ENCODE measurements at regions not wholly inside any gene's neighbourhood (a gene's known extent, or its start where the extent isn't known, plus 50 kb on each side); places are given as distances from the start of the nearest gene placed in this dataset.

DNA sequence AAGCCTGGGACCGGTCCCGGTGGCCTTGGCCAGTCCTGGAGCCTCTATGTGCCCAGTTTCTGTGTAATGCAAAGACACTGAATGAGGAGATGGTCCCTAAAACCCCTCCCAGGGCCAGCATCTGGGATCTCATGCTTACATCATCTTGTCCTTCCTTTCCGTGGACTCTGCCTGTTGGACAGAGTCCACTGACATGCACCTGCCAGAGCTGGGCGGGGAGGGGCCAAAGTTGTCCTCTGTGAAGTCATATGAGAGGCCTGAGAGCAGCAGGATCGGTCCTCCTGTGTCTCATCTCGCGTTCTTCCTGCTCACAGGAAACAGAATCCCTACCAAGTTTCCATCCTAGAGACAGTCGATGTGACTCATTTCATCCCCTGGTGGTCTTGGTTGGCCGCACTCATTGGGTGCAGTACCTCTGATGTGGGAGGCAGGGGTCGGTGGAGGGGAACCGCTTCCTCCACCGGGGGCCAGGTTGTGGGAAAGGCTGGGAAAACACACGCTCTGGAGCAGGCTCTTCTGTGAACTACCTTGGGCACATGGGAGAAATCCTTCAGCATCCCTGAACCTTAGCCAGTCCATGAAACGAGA lies 389.6 kb upstream of the PODXL start:
- no peaks in the 10 kb centered on the region for H3K36me3 Mint-ChIP-seq (ENCODE audit: low read depth)
- POLR2A ChIA-PET = no interaction called here
- Histone ChIP-seq H3K4me1 (ENCODE audit: insufficient read depth, low read length) (no peaks in the 10 kb centered on the region), H3K4me3 (ENCODE audit: low read length) (no peak overlapping the region), H3K27ac (ENCODE audit: low read depth in 1 of 2, low read length in 2 of 2) (no peak overlapping the region), H3K27me3 (ENCODE audit: control insufficient read depth in 1 of 2, insufficient read depth in 2 of 2, low read length in 2 of 2) (peaks cover 11 to 18% of the 10 kb centered on the region in 2 experiments), H3K36me3 (ENCODE audit: insufficient read depth, low read length) (no peaks in the 10 kb centered on the region), H3K9me3 (ENCODE audit: control insufficient read depth in 1 of 2, insufficient read depth in 1 of 2, low read length in 2 of 2) (peaks cover 0 to 24% of the 10 kb centered on the region in 2 experiments)
- TF ChIP-seq, protein P1, sequence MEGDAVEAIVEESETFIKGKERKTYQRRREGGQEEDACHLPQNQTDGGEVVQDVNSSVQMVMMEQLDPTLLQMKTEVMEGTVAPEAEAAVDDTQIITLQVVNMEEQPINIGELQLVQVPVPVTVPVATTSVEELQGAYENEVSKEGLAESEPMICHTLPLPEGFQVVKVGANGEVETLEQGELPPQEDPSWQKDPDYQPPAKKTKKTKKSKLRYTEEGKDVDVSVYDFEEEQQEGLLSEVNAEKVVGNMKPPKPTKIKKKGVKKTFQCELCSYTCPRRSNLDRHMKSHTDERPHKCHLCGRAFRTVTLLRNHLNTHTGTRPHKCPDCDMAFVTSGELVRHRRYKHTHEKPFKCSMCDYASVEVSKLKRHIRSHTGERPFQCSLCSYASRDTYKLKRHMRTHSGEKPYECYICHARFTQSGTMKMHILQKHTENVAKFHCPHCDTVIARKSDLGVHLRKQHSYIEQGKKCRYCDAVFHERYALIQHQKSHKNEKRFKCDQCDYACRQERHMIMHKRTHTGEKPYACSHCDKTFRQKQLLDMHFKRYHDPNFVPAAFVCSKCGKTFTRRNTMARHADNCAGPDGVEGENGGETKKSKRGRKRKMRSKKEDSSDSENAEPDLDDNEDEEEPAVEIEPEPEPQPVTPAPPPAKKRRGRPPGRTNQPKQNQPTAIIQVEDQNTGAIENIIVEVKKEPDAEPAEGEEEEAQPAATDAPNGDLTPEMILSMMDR (IDR thresholded peaks at IDR 0.05) = no peak
- H3K27ac Mint-ChIP-seq = no peak overlapping the region
- intact Hi-C loops (cut with DNase I, micrococcal nuclease) = no loop called here
- DNase-seq = no peak
- CTCF ChIA-PET = no interaction called here
- H3K4me3 Mint-ChIP-seq = no peak overlapping the region
- peaks cover 68% of the 10 kb centered on the region for H3K27me3 Mint-ChIP-seq
- no peak for ATAC-seq (ENCODE audit: poor library complexity)
- H3K9me3 Mint-ChIP-seq = peaks cover 6% of the 10 kb centered on the region
- H3K4me1 Mint-ChIP-seq (ENCODE audit: low read depth) = no peaks in the 10 kb centered on the region

DNA sequence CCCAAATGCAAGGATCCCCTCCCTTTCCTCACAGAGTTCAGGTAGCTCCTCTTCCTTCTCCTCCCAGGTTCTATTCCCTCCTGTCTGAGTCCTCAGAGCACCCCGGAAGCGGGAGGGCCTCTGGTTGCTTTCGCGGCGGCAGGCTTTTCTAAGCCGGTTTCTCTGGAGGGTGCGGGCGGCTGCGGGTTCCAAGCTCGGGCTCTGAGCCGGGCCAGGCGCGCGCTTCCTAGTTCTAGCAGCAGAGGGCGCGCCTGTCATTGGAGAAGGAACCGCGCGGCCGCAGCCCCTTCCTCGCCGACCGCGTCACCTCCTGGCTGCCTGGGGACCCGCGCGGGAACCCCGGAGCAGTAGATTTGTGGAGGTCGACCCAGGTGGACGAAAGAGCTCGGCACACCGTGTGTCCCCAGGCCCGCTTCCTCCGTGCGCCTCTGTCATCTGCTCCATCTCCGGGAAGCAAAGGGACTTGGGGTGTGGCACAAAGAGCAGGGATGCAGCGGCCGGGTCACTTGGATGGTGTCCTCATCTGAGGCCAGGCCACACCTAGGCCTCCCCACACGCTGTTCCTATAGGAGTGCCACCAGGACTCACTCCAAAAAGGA lies 389.0 kb upstream of the PODXL start:
- Histone ChIP-seq H3K27ac (ENCODE audit: low read depth in 1 of 2, low read length in 2 of 2) (no peak overlapping the region), H3K27me3 (ENCODE audit: control insufficient read depth in 1 of 2, insufficient read depth in 2 of 2, low read length in 2 of 2) (peaks cover 14 to 18% of the 10 kb centered on the region in 2 experiments), H3K36me3 (ENCODE audit: insufficient read depth, low read length) (no peaks in the 10 kb centered on the region), H3K4me3 (ENCODE audit: low read length) (no peak overlapping the region), H3K9me3 (ENCODE audit: control insufficient read depth in 1 of 2, insufficient read depth in 1 of 2, low read length in 2 of 2) (peaks cover 0 to 23% of the 10 kb centered on the region in 2 experiments), H3K4me1 (ENCODE audit: insufficient read depth, low read length) (no peaks in the 10 kb centered on the region)
- Mint-ChIP-seq H3K4me1 (ENCODE audit: low read depth) (no peaks in the 10 kb centered on the region), H3K9me3 (peaks cover 4% of the 10 kb centered on the region), H3K4me3 (no peak overlapping the region), H3K36me3 (ENCODE audit: low read depth) (no peaks in the 10 kb centered on the region), H3K27me3 (peaks cover 67% of the 10 kb centered on the region), H3K27ac (no peak overlapping the region)
- CTCF ChIA-PET = no interaction called here
- TF ChIP-seq, protein P1 (IDR thresholded peaks at IDR 0.05) = no peak
- intact Hi-C loops (cut with DNase I, micrococcal nuclease) = no loop called here
- ATAC-seq (ENCODE audit: poor library complexity) = no peak
- peak in 2 of 14 experiments; percentile 9 to 17 for DNase-seq
- POLR2A ChIA-PET = no interaction called here

DNA sequence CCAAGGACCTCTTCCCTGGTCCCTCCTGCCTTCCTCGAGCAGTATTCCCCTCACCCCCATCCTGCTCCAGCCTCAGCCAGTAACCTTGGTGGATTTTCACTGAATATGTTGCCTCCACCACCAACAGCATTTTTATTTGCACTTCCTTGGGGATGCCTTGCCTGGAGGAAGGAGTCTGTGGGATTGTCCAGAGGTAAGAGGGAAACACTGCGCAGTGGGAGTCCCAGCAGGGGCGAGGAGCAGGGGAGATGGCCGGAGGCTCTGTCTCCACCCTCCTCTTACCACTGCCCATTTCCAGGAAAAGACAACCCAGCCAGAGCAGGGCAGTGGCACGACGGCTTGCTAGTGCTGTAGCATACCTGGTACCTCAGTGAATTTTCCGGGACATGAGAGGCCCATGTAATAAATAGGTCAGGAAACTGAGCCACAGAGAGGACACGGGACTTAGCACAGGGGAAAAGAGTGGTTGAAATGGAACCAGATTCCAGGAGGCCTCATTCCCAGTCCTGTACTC lies 388.2 kb upstream of the PODXL start:
- CTCF ChIA-PET = no interaction called here
- intact Hi-C loops (cut with DNase I, micrococcal nuclease) = no loop called here
- H3K27me3 Mint-ChIP-seq = peaks cover 61% of the 10 kb centered on the region

More for the DNA sequence above, 388.2 kb upstream of the PODXL start:
- DNase-seq (no peak), ATAC-seq (ENCODE audit: poor library complexity) (no peak)
- Histone ChIP-seq H3K36me3 (ENCODE audit: insufficient read depth, low read length) (no peaks in the 10 kb centered on the region), H3K4me1 (ENCODE audit: insufficient read depth, low read length) (no peaks in the 10 kb centered on the region), H3K27me3 (ENCODE audit: control insufficient read depth in 1 of 2, insufficient read depth in 2 of 2, low read length in 2 of 2) (peaks cover 14 to 18% of the 10 kb centered on the region in 2 experiments), H3K9me3 (ENCODE audit: control insufficient read depth in 1 of 2, insufficient read depth in 1 of 2, low read length in 2 of 2) (peaks cover 0 to 23% of the 10 kb centered on the region in 2 experiments), H3K27ac (ENCODE audit: low read depth in 1 of 2, low read length in 2 of 2) (no peak overlapping the region), H3K4me3 (ENCODE audit: low read length) (no peak overlapping the region)
- TF ChIP-seq, protein P1 (IDR thresholded peaks at IDR 0.05) = no peak
- no peak overlapping the region for H3K27ac Mint-ChIP-seq
- POLR2A ChIA-PET = no interaction called here
- peaks cover 4% of the 10 kb centered on the region for H3K9me3 Mint-ChIP-seq
- H3K36me3 Mint-ChIP-seq (ENCODE audit: low read depth) = no peaks in the 10 kb centered on the region
- no peaks in the 10 kb centered on the region for H3K4me1 Mint-ChIP-seq (ENCODE audit: low read depth)
- H3K4me3 Mint-ChIP-seq = no peak overlapping the region
